MV-4-11 (cell line): ENCODE measurements at regions not wholly inside any gene's neighbourhood (a gene's known extent, or its start where the extent isn't known, plus 50 kb on each side); places are given as distances from the start of the nearest gene placed in this dataset.

Source experiments
- DNase-seq: peaks from one replicate; lab custom pipeline; 2025; lab: John Stamatoyannopoulos, UW

GRCh38 chr2:240362826-240363745, 72.4 kb upstream of the GPC1 start:
- DNase-seq, result no peak

- DNase-seq, result no peak
Measured at GRCh38 chr2:240363746-240364581, 71.5 kb upstream of the GPC1 start.

DNA sequence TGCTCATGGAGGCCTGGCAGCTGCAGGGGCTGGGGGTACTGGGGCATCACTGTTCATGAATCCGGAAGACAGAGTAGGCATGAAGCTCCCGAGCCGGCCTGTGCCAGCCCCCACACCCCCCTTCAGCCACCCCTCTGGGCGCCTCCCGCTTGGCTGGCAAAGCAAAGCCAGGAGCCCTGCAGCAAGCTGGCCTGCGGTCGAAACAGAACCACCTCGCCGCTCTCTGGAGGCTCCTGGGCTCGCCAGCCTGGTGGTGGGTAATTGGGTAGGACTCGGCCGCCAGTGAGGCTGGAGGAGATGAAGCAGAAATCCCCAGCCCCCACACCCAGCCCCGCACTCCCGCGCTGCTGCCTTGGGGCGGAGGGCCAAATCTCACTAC, 70.9 kb upstream of the GPC1 start:
- no peak for DNase-seq

DNA sequence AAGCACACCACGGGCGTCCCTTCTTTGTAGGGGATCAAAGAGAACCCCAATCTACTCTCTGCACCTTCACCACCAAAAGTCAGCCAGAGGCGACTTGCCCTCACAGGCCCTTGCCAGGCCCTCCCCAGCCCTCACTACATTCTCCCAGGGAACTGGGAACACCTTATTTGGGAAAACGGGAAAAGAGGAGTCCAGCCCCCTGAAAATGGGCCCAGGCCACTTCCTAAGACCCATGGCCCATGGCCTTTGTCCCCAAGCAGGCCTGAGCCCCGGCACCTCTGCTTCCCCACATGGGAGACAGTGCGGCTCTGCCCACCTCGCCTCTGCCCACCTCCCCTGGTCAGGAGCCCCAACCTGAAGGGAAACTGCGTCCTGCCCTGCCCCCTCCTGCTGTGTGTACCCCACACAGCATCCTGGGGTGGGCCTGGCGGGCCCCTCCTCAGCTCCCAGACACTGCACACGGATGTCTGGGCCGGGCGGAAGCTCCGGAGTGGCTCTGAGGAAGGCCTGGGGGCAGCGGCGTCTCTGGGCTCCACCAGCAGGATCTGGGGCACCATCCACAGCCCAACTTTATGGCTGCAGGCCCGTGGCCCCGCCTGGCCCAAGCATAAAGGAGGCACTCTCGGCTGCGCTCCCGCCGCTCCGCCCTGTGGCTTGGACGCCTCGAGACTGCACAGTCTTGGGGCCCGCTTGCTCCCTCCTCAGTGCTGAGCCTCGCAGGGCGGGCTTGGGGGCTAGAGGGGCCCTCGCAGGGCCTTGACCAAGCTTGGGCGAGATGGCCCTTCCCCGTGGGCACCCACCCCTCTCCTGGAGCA, 70.3 kb upstream of the GPC1 start:
- no peak for DNase-seq

DNA sequence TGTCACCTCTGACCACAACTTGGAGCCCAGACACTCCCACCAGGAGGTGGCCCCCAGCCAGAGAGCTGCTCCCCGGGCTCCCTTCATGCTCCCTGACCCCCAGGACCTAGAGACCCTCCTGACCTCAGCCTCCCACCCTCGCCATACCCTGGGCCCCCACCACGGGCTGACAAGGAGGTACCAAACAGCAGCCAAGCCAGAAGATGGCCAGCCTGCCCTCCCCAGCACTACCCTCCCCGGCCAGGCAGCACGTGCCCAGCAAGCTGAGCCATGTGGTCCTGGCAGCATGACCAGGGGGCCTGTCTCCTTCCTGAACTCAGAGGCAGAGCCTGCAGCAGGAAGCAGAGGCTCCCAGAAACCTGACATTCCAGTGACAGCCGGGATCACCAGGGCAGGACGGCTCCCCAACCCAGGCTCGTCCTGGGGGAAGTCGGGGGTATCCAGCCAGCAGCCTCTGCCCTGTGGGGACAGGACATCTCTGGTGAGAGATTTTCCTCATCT, 69.4 kb upstream of the GPC1 start:
- DNase-seq, result no peak

- DNase-seq, result no peak
Measured at GRCh38 chr2:240366901-240367300, 68.6 kb upstream of the GPC1 start.

DNA sequence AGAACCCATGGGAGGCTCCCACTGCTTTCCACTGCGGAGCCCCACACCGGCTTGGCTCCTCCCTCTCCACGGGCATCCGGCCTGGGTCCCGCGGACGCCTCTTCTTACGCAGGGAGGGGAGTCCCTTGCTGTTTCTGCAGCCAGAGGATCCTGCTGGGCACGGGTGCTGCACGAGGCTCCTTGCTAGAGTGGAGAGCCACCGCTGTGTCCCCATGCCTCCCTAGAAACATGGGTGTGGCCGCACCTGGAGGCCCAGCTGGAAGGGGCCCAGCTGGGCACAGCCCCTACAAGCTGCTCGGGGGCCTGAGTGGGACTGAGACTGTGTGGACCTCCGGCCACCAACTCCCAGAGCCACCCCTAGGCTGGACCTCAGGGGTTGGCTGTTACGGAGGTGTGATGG, 67.7 kb upstream of the GPC1 start:
- no peak for DNase-seq

- no peak for DNase-seq
Measured at GRCh38 chr2:240368781-240369331, 66.6 kb upstream of the GPC1 start.

- no peak for DNase-seq
Measured at GRCh38 chr2:240369335-240369734, 66.1 kb upstream of the GPC1 start.

DNA sequence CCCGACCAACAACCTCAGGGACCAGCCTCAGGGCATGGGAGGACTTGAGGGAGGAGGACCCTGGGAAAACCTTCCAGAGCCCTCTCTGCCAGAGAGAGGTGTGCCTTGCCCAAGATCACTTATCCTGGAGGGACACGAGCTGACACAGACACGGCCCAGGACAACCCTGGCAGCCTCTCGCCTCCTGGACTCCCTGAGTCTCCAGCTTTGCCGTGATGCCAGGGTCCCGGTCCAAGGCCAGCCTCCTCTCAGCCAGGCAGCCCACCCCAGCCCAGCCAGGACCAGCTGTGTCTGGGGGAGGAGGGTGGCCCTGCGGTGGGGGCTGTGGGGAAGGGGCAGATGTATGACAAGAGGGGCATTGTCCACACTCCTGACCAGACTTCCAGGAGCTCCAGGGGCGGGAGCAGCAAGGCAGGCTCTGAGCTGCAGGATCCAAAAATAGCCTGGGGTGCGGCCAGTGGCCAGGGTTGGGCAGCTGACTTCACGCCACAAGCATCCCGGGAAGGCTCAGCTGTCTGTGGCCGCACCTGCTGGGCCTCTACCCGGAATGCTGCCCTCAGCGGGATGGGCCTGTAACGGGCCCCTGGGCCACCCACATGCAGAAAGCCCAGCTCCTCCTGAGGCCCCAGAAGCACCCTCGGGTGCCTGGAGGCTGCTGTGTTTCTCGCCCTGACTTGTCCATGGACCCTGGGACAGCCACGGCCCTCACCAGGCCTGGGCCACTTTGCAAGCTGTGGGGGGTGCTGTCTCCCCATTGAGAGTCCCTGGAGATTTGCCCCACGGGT, 65.5 kb upstream of the GPC1 start:
- no peak for DNase-seq

GRCh38 chr2:240371129-240372000, 64.1 kb upstream of the GPC1 start:
- no peak for DNase-seq

GRCh38 chr2:240372101-240372500, 63.4 kb upstream of the GPC1 start:
- DNase-seq, result no peak

- DNase-seq, result no peak
Measured at GRCh38 chr2:240373289-240373885, 62.1 kb upstream of the GPC1 start.

GRCh38 chr2:240374085-240374907, 61.2 kb upstream of the GPC1 start:
- no peak for DNase-seq

- no peak for DNase-seq
Measured at GRCh38 chr2:240375024-240375645, 60.3 kb upstream of the GPC1 start.

GRCh38 chr2:240376739-240377138, 58.7 kb upstream of the GPC1 start:
- DNase-seq, result no peak

DNA sequence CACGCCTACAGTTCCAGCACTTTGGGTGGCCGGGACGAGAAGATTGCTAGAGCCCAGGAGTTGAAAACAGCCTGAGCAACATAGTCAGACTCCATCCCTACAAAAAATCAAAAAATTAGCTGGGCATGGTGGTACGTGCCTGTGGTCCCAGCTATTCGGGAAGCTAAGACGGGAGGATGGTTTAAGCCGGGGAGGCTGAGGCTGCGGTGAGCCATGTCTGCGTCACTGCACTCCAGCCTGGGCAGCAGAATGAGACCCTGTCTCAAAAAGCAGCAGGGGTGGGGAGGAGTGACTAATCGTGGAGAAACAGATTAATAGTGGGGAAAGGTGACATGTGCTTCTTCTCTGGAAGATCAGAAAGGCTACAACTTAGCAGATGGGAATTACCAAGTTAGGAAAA, 58.1 kb upstream of the GPC1 start:
- DNase-seq, result no peak

DNA sequence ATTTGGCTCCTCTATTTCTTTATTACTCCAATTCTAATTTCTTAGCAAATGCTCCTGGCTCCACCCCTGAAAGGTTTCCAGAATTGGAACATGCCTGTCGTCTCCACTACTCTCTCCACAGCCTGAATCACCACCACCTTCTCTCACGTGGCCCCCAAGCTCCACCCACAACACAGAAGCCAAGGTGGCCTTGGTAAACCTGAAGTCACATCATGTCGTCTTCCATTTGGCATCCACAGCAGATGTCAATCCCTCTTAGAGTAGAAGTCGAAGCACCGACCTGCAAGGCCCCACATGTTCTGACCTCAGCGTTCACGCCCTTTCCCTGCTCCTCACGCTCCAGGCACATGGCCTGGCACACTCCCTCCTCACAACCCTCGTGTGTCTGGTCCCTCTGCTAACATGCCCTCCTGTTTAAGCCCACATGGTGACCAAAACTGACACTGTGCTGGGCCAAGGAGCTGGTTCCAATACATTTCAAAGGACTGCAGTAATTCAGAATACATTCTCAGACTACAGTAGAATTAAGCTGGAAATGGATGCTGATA, 56.3 kb upstream of the GPC1 start:
- no peak for DNase-seq
